ENCODE measurements at regions not wholly inside any gene's neighbourhood (a gene's known extent, or its start where the extent isn't known, plus 50 kb on each side); places are given as distances from the start of the nearest gene placed in this dataset.

GRCh38 chr7:80372415-80372814, 139.4 kb downstream of the GNAT3 start:
- no peak overlapping the region for H3K9ac ChIP-seq (ENCODE audit: low read length)
- no peaks in the 10 kb centered on the region for H3K4me1 ChIP-seq (ENCODE audit: control insufficient read depth, insufficient read depth, low read length)
- no peak overlapping the region for H3K4me3 ChIP-seq (ENCODE audit: low read length)
- no peaks in the 10 kb centered on the region for H3K36me3 ChIP-seq (ENCODE audit: control insufficient read depth, insufficient read depth, low read length)
- H3K27me3 ChIP-seq (ENCODE audit: control insufficient read depth, insufficient read depth, low read length): no peaks in the 10 kb centered on the region
- no peak overlapping the region for H3K27ac ChIP-seq (ENCODE audit: low read depth, low read length)

- Histone ChIP-seq H3K27ac (ENCODE audit: low read depth, low read length) (no peak overlapping the region), H3K4me3 (ENCODE audit: low read length) (no peak overlapping the region), H3K36me3 (ENCODE audit: control insufficient read depth, insufficient read depth, low read length) (no peaks in the 10 kb centered on the region), H3K27me3 (ENCODE audit: control insufficient read depth, insufficient read depth, low read length) (no peaks in the 10 kb centered on the region), H3K9ac (ENCODE audit: low read length) (no peak overlapping the region), H3K4me1 (ENCODE audit: control insufficient read depth, insufficient read depth, low read length) (no peaks in the 10 kb centered on the region)
Observed at GRCh38 chr7:80370587-80370986, 141.3 kb downstream of the GNAT3 start.

GRCh38 chr7:80369321-80369720, 142.5 kb downstream of the GNAT3 start:
- Histone ChIP-seq H3K4me1 (ENCODE audit: control insufficient read depth, insufficient read depth, low read length) (no peaks in the 10 kb centered on the region), H3K9ac (ENCODE audit: low read length) (no peak overlapping the region), H3K4me3 (ENCODE audit: low read length) (no peak overlapping the region), H3K27ac (ENCODE audit: low read depth, low read length) (no peak overlapping the region), H3K27me3 (ENCODE audit: control insufficient read depth, insufficient read depth, low read length) (no peaks in the 10 kb centered on the region), H3K36me3 (ENCODE audit: control insufficient read depth, insufficient read depth, low read length) (no peaks in the 10 kb centered on the region)

- Histone ChIP-seq H3K27me3 (ENCODE audit: control insufficient read depth, insufficient read depth, low read length) (no peaks in the 10 kb centered on the region), H3K36me3 (ENCODE audit: control insufficient read depth, insufficient read depth, low read length) (no peaks in the 10 kb centered on the region), H3K9ac (ENCODE audit: low read length) (no peak overlapping the region), H3K4me3 (ENCODE audit: low read length) (no peak overlapping the region), H3K27ac (ENCODE audit: low read depth, low read length) (no peak overlapping the region), H3K4me1 (ENCODE audit: control insufficient read depth, insufficient read depth, low read length) (no peaks in the 10 kb centered on the region)
Observed at GRCh38 chr7:80362677-80363076, 149.2 kb downstream of the GNAT3 start.

- Histone ChIP-seq H3K27ac (ENCODE audit: low read depth, low read length) (no peak overlapping the region), H3K4me3 (ENCODE audit: low read length) (no peak overlapping the region), H3K4me1 (ENCODE audit: control insufficient read depth, insufficient read depth, low read length) (no peaks in the 10 kb centered on the region)
Observed at GRCh38 chr7:80362010-80362618, 149.8 kb downstream of the GNAT3 start.

GRCh38 chr7:80359476-80359875, 152.4 kb downstream of the GNAT3 start:
- Histone ChIP-seq H3K4me3 (ENCODE audit: low read length) (no peak overlapping the region), H3K36me3 (ENCODE audit: control insufficient read depth, insufficient read depth, low read length) (no peaks in the 10 kb centered on the region), H3K27me3 (ENCODE audit: control insufficient read depth, insufficient read depth, low read length) (no peaks in the 10 kb centered on the region), H3K9ac (ENCODE audit: low read length) (no peak overlapping the region), H3K27ac (ENCODE audit: low read depth, low read length) (no peak overlapping the region), H3K4me1 (ENCODE audit: control insufficient read depth, insufficient read depth, low read length) (no peaks in the 10 kb centered on the region)

More at GRCh38 chr7:80362010-80362618, 149.8 kb downstream of the GNAT3 start:
- Histone ChIP-seq H3K9ac (ENCODE audit: low read length) (no peak overlapping the region), H3K36me3 (ENCODE audit: control insufficient read depth, insufficient read depth, low read length) (no peaks in the 10 kb centered on the region), H3K27me3 (ENCODE audit: control insufficient read depth, insufficient read depth, low read length) (no peaks in the 10 kb centered on the region)

- H3K4me1 ChIP-seq (ENCODE audit: control insufficient read depth, insufficient read depth, low read length): no peaks in the 10 kb centered on the region
- no peak overlapping the region for H3K9ac ChIP-seq (ENCODE audit: low read length)
- H3K27me3 ChIP-seq (ENCODE audit: control insufficient read depth, insufficient read depth, low read length): no peaks in the 10 kb centered on the region
- no peak overlapping the region for H3K4me3 ChIP-seq (ENCODE audit: low read length)
- H3K36me3 ChIP-seq (ENCODE audit: control insufficient read depth, insufficient read depth, low read length): no peaks in the 10 kb centered on the region
- H3K27ac ChIP-seq (ENCODE audit: low read depth, low read length): no peak overlapping the region
Observed at GRCh38 chr7:80359029-80359428, 152.8 kb downstream of the GNAT3 start.

GRCh38 chr7:80357530-80357929, 154.3 kb downstream of the GNAT3 start:
- no peak overlapping the region for H3K9ac ChIP-seq (ENCODE audit: low read length)
- H3K27me3 ChIP-seq (ENCODE audit: control insufficient read depth, insufficient read depth, low read length): no peaks in the 10 kb centered on the region
- no peaks in the 10 kb centered on the region for H3K36me3 ChIP-seq (ENCODE audit: control insufficient read depth, insufficient read depth, low read length)

GRCh38 chr7:80350430-80350829, 161.4 kb downstream of the GNAT3 start:
- Histone ChIP-seq H3K27ac (ENCODE audit: low read depth, low read length) (no peak overlapping the region), H3K36me3 (ENCODE audit: control insufficient read depth, insufficient read depth, low read length) (no peaks in the 10 kb centered on the region), H3K9ac (ENCODE audit: low read length) (no peak overlapping the region), H3K27me3 (ENCODE audit: control insufficient read depth, insufficient read depth, low read length) (no peaks in the 10 kb centered on the region), H3K4me3 (ENCODE audit: low read length) (no peak overlapping the region), H3K4me1 (ENCODE audit: control insufficient read depth, insufficient read depth, low read length) (no peaks in the 10 kb centered on the region)

More at GRCh38 chr7:80357530-80357929, 154.3 kb downstream of the GNAT3 start:
- no peaks in the 10 kb centered on the region for H3K4me1 ChIP-seq (ENCODE audit: control insufficient read depth, insufficient read depth, low read length)
- H3K27ac ChIP-seq (ENCODE audit: low read depth, low read length): no peak overlapping the region
- H3K4me3 ChIP-seq (ENCODE audit: low read length): no peak overlapping the region

GRCh38 chr7:80348223-80348622, 163.6 kb downstream of the GNAT3 start:
- Histone ChIP-seq H3K4me1 (ENCODE audit: control insufficient read depth, insufficient read depth, low read length) (no peaks in the 10 kb centered on the region), H3K4me3 (ENCODE audit: low read length) (no peak overlapping the region), H3K27ac (ENCODE audit: low read depth, low read length) (no peak overlapping the region), H3K27me3 (ENCODE audit: control insufficient read depth, insufficient read depth, low read length) (no peaks in the 10 kb centered on the region), H3K36me3 (ENCODE audit: control insufficient read depth, insufficient read depth, low read length) (no peaks in the 10 kb centered on the region), H3K9ac (ENCODE audit: low read length) (no peak overlapping the region)

GRCh38 chr7:80347173-80347572, 164.7 kb downstream of the GNAT3 start:
- Histone ChIP-seq H3K36me3 (ENCODE audit: control insufficient read depth, insufficient read depth, low read length) (no peaks in the 10 kb centered on the region), H3K27ac (ENCODE audit: low read depth, low read length) (no peak overlapping the region), H3K27me3 (ENCODE audit: control insufficient read depth, insufficient read depth, low read length) (no peaks in the 10 kb centered on the region), H3K4me1 (ENCODE audit: control insufficient read depth, insufficient read depth, low read length) (no peaks in the 10 kb centered on the region), H3K9ac (ENCODE audit: low read length) (no peak overlapping the region), H3K4me3 (ENCODE audit: low read length) (no peak overlapping the region)

- H3K27ac ChIP-seq (ENCODE audit: low read depth, low read length): no peak overlapping the region
- H3K27me3 ChIP-seq (ENCODE audit: control insufficient read depth, insufficient read depth, low read length): no peaks in the 10 kb centered on the region
- no peaks in the 10 kb centered on the region for H3K4me1 ChIP-seq (ENCODE audit: control insufficient read depth, insufficient read depth, low read length)
- H3K4me3 ChIP-seq (ENCODE audit: low read length): no peak overlapping the region
- H3K36me3 ChIP-seq (ENCODE audit: control insufficient read depth, insufficient read depth, low read length): no peaks in the 10 kb centered on the region
- H3K9ac ChIP-seq (ENCODE audit: low read length): no peak overlapping the region
Observed at GRCh38 chr7:80346704-80347103, 165.2 kb downstream of the GNAT3 start.

- H3K4me3 ChIP-seq (ENCODE audit: low read length): no peak overlapping the region
- no peak overlapping the region for H3K9ac ChIP-seq (ENCODE audit: low read length)
- no peak overlapping the region for H3K27ac ChIP-seq (ENCODE audit: low read depth, low read length)
- no peaks in the 10 kb centered on the region for H3K4me1 ChIP-seq (ENCODE audit: control insufficient read depth, insufficient read depth, low read length)
- no peaks in the 10 kb centered on the region for H3K36me3 ChIP-seq (ENCODE audit: control insufficient read depth, insufficient read depth, low read length)
- H3K27me3 ChIP-seq (ENCODE audit: control insufficient read depth, insufficient read depth, low read length): no peaks in the 10 kb centered on the region
Observed at GRCh38 chr7:80335511-80336231, 176.2 kb downstream of the GNAT3 start.
